ENCODE measurements at regions not wholly inside any gene's neighbourhood (a gene's known extent, or its start where the extent isn't known, plus 50 kb on each side); places are given as distances from the start of the nearest gene placed in this dataset.

DNA sequence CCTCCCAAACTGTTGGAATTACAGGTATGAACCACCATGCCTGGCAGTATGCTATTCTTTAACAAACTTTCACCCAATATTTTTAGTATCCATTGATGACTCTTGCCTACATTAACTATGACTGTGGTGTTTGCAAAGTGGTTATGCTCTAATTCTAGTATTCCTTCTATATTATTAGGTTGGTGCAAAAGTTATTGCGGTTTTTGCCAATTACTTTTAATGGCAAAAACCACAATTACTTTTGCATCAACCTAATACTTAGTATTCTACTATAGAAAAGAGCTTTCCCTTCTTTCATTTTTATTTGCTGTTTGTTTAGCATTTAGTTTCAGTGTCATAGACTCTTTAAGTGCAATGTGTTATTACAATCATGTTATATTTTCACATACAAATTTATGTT, 760.6 kb downstream of the NR2F2 start (continued):
- TF ChIP-seq ZNF202 (tag by site-specific recombination; IDR thresholded peaks at IDR 0.05; ENCODE audit: borderline replicate concordance) (no peak), BCL11A (tag by site-specific recombination; IDR thresholded peaks at IDR 0.05; ENCODE audit: low read depth) (no peak), ZNF114 (tag by site-specific recombination; IDR thresholded peaks at IDR 0.05) (no peak), ZNF394 (tag by site-specific recombination; IDR thresholded peaks at IDR 0.05; ENCODE audit: borderline replicate concordance) (no peak), ZSCAN5A (tag by site-specific recombination; IDR thresholded peaks at IDR 0.05) (no peak), PRDM2 (tag by site-specific recombination; IDR thresholded peaks at IDR 0.05; ENCODE audit: borderline replicate concordance) (no peak), ZNF76 (tag by site-specific recombination; IDR thresholded peaks at IDR 0.05; ENCODE audit: borderline replicate concordance, low read depth) (no peak)
- TF ChIP-seq, protein P1, sequence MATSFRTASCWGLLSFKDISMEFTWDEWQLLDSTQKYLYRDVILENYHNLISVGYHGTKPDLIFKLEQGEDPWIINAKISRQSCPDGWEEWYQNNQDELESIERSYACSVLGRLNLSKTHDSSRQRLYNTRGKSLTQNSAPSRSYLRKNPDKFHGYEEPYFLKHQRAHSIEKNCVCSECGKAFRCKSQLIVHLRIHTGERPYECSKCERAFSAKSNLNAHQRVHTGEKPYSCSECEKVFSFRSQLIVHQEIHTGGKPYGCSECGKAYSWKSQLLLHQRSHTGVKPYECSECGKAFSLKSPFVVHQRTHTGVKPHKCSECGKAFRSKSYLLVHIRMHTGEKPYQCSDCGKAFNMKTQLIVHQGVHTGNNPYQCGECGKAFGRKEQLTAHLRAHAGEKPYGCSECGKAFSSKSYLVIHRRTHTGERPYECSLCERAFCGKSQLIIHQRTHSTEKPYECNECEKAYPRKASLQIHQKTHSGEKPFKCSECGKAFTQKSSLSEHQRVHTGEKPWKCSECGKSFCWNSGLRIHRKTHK (tag by site-specific recombination; IDR thresholded peaks at IDR 0.05), result no peak

GRCh38 chr15:97092656-97093055, 762.2 kb downstream of the NR2F2 start:
- POLR2A ChIA-PET, result no interaction called here
- no peak overlapping the region for H3K4me3 ChIP-seq (ENCODE audit: low read depth, low read length)
- CTCF ChIA-PET, result interaction anchor here (0.7 to 0.8 kb wide), 2 partner anchors 34 to 1215 kb away, joined by 3 read pairs; no protein-coding TSS in a partner anchor
- H3K9me3 ChIP-seq (ENCODE audit: control insufficient read depth, insufficient read depth, low read depth, low read length), result no peaks in the 10 kb centered on the region
- H3K4me1 ChIP-seq (ENCODE audit: control insufficient read depth, insufficient read depth, low read length), result no peaks in the 10 kb centered on the region
- H3K36me3 ChIP-seq (ENCODE audit: control insufficient read depth in 2 of 2, insufficient read depth in 1 of 2, low read length in 2 of 2), result no peaks in the 10 kb centered on the region
- H3K27ac ChIP-seq (ENCODE audit: extremely low read depth, low read depth, low read length), result no peak overlapping the region
- TF ChIP-seq SCRT1 (tag by site-specific recombination; IDR thresholded peaks at IDR 0.05; ENCODE audit: borderline replicate concordance) (no peak), ZNF626 (tag by site-specific recombination; IDR thresholded peaks at IDR 0.05) (no peak), ZNF658 (tag by site-specific recombination; IDR thresholded peaks at IDR 0.05) (no peak), ZNF692 (tag by site-specific recombination; IDR thresholded peaks at IDR 0.05) (no peak), REPIN1 (tag by site-specific recombination; IDR thresholded peaks at IDR 0.05; ENCODE audit: low read depth) (no peak), ZNF311 (tag by site-specific recombination; IDR thresholded peaks at IDR 0.05; ENCODE audit: borderline replicate concordance) (no peak), ZNF426 (tag by site-specific recombination; IDR thresholded peaks at IDR 0.05) (no peak), ZNF140 (tag by site-specific recombination; IDR thresholded peaks at IDR 0.05) (no peak), ZNF654 (tag by site-specific recombination; IDR thresholded peaks at IDR 0.05; ENCODE audit: low read depth) (no peak)
- TF ChIP-seq, protein P2, sequence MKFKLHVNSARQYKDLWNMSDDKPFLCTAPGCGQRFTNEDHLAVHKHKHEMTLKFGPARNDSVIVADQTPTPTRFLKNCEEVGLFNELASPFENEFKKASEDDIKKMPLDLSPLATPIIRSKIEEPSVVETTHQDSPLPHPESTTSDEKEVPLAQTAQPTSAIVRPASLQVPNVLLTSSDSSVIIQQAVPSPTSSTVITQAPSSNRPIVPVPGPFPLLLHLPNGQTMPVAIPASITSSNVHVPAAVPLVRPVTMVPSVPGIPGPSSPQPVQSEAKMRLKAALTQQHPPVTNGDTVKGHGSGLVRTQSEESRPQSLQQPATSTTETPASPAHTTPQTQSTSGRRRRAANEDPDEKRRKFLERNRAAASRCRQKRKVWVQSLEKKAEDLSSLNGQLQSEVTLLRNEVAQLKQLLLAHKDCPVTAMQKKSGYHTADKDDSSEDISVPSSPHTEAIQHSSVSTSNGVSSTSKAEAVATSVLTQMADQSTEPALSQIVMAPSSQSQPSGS (tag by site-specific recombination; IDR thresholded peaks at IDR 0.05; ENCODE audit: low read depth), result no peak
- TF ChIP-seq, protein P3, sequence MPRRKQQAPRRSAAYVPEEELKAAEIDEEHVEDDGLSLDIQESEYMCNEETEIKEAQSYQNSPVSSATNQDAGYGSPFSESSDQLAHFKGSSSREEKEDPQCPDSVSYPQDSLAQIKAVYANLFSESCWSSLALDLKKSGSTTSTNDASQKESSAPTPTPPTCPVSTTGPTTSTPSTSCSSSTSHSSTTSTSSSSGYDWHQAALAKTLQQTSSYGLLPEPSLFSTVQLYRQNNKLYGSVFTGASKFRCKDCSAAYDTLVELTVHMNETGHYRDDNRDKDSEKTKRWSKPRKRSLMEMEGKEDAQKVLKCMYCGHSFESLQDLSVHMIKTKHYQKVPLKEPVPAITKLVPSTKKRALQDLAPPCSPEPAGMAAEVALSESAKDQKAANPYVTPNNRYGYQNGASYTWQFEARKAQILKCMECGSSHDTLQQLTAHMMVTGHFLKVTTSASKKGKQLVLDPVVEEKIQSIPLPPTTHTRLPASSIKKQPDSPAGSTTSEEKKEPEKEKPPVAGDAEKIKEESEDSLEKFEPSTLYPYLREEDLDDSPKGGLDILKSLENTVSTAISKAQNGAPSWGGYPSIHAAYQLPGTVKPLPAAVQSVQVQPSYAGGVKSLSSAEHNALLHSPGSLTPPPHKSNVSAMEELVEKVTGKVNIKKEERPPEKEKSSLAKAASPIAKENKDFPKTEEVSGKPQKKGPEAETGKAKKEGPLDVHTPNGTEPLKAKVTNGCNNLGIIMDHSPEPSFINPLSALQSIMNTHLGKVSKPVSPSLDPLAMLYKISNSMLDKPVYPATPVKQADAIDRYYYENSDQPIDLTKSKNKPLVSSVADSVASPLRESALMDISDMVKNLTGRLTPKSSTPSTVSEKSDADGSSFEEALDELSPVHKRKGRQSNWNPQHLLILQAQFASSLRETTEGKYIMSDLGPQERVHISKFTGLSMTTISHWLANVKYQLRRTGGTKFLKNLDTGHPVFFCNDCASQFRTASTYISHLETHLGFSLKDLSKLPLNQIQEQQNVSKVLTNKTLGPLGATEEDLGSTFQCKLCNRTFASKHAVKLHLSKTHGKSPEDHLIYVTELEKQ (tag by site-specific recombination; IDR thresholded peaks at IDR 0.05; ENCODE audit: borderline replicate concordance), result no peak

Measured in HEK293 (cell line).